Adrenal gland (tissue), 5 donors: ENCODE measurements at regions not wholly inside any gene's neighbourhood (a gene's known extent, or its start where the extent isn't known, plus 50 kb on each side); places are given as distances from the start of the nearest gene placed in this dataset.

Experiments used
- POLR2A ChIP-seq, 2 donors: fragments of 450-650 bp; IDR thresholded peaks; one replicate each; pipeline ENCODE4 v1.6.1; 2017; ENCODE audit warnings: antibody characterized with exemption in 2 of 2, mild to moderate bottlenecking in 2 of 2, moderate library complexity in 1 of 2
- TF ChIP-seq, protein P1 (sequence below), 6 experiments: fragments of 450-650 bp in 4 of 6; fragments of 200-600 bp in 2 of 6; sonication (generic) in 1 of 6; IDR thresholded peaks; 1 replicate in 5 of 6; 2 replicates in 1 of 6; pipeline versions ENCODE4 v1.5.1 to v1.8.0; 2016 to 2021; ENCODE audit warnings: antibody characterized with exemption in 6 of 6, mild to moderate bottlenecking in 2 of 6, moderate library complexity in 1 of 6
- donor health status: DM: no; HTN: no; CAD: no.

DNA sequence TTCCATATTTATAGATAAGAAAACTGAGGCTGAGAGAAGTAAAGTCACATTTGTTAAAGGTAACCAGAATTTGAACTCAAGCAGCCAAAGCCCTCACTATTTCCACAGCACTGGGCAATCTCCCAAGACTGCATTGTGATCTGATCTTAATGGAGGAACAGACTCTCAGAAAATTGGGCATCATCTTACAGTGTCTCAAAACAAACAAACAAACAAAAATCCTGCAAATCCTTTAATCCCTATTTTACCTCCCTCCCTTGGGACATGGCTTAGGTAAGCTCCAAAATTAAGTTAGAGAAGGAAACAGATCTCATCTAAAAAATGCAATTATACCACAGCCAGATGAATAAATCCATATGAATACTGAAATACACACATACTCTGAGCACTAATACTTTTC lies 57.5 kb downstream of the FHIP2A start:
- TF ChIP-seq, protein P1, sequence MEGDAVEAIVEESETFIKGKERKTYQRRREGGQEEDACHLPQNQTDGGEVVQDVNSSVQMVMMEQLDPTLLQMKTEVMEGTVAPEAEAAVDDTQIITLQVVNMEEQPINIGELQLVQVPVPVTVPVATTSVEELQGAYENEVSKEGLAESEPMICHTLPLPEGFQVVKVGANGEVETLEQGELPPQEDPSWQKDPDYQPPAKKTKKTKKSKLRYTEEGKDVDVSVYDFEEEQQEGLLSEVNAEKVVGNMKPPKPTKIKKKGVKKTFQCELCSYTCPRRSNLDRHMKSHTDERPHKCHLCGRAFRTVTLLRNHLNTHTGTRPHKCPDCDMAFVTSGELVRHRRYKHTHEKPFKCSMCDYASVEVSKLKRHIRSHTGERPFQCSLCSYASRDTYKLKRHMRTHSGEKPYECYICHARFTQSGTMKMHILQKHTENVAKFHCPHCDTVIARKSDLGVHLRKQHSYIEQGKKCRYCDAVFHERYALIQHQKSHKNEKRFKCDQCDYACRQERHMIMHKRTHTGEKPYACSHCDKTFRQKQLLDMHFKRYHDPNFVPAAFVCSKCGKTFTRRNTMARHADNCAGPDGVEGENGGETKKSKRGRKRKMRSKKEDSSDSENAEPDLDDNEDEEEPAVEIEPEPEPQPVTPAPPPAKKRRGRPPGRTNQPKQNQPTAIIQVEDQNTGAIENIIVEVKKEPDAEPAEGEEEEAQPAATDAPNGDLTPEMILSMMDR (IDR thresholded peaks at IDR 0.05), result no peak
- TF ChIP-seq POLR2A (IDR thresholded peaks at IDR 0.05), result no peak
